Thymus (tissue), 11 donors: ENCODE measurements at regions not wholly inside any gene's neighbourhood (a gene's known extent, or its start where the extent isn't known, plus 50 kb on each side); places are given as distances from the start of the nearest gene placed in this dataset.

Experiments
- DNase-seq, 9 donors: peaks; one replicate each; pipeline ENCODE4 v3.0.0-alpha.2; 2013; ENCODE audit warnings: low spot score in 9 of 9, low read depth in 6 of 9, missing footprints in 1 of 9
- H3K27ac ChIP-seq, 2 donors: one replicate each; pipeline ENCODE4 v1.5.1; 2013; ENCODE audit warnings: control low read depth in 1 of 2, low read depth in 1 of 2, low read length in 1 of 2, mild to moderate bottlenecking in 1 of 2, moderate library complexity in 1 of 2
- H3K27me3 ChIP-seq, 2 donors: one replicate each; pipeline ENCODE4 v1.5.1; 2013; ENCODE audit warnings: low read length in 1 of 2; ENCODE audit not compliant: control insufficient read depth in 2 of 2, insufficient read depth in 1 of 2
- H3K36me3 ChIP-seq, 2 donors: one replicate each; pipeline ENCODE4 v1.5.1; 2013; ENCODE audit warnings: low read length in 1 of 2, mild to moderate bottlenecking in 1 of 2, moderate library complexity in 1 of 2; ENCODE audit not compliant: control insufficient read depth in 2 of 2, insufficient read depth in 2 of 2
- H3K4me1 ChIP-seq, 2 donors: one replicate each; pipeline ENCODE4 v1.5.1; 2013; ENCODE audit warnings: low read length in 2 of 2; ENCODE audit not compliant: control insufficient read depth in 2 of 2, insufficient read depth in 2 of 2
- H3K4me3 ChIP-seq, 2 donors: one replicate each; pipeline ENCODE4 v1.5.1; 2013; ENCODE audit warnings: low read length in 2 of 2, control low read depth in 1 of 2, mild to moderate bottlenecking in 1 of 2
- H3K9me3 ChIP-seq, 2 donors: one replicate each; pipeline ENCODE4 v1.5.1; 2013; ENCODE audit warnings: low read length in 1 of 2, mild to moderate bottlenecking in 1 of 2; ENCODE audit not compliant: control insufficient read depth in 2 of 2, insufficient read depth in 1 of 2
- WGBS: extraction: QIAGEN DNeasy Blood & Tissue Kit; methylation state at CpG from one replicate; pipeline ENCODE4 v1.1.7; 2013; 5-methylcytosine and 5-hydroxymethylcytosine counted together
- donor health status: healthy.

- Histone ChIP-seq H3K9me3 (no peaks in the 10 kb centered on the region), H3K36me3 (no peaks in the 10 kb centered on the region), H3K27me3 (no peaks in the 10 kb centered on the region), H3K27ac (peak overlapping the region in 1 of 2 donors; percentile 52), H3K4me3 (no peak overlapping the region), H3K4me1 (peaks cover 7 to 33% of the 10 kb centered on the region in 2 donors)
- DNase-seq, result peak in 2 of 9 donors; percentile 23 to 38
- WGBS, result 68% methylated on average over 7 of the region's 7 CpGs
These were observed 58.6 kb upstream of the CAB39 start for GRCh38 chr2:230654057-230654456.

- Histone ChIP-seq H3K36me3 (no peaks in the 10 kb centered on the region), H3K9me3 (no peaks in the 10 kb centered on the region), H3K4me1 (peaks cover 31 to 66% of the 10 kb centered on the region in 2 donors), H3K27me3 (no peaks in the 10 kb centered on the region), H3K4me3 (no peak overlapping the region), H3K27ac (no peak overlapping the region)
- no peak for DNase-seq
- WGBS, result 98% methylated on average over 12 of the region's 12 CpGs
These were observed 55.2 kb upstream of the CAB39 start for GRCh38 chr2:230657462-230657861.

GRCh38 chr2:230657906-230658305 is 54.7 kb upstream of the CAB39 start:
- H3K4me3 ChIP-seq, result no peak overlapping the region
- no peaks in the 10 kb centered on the region for H3K36me3 ChIP-seq
- no peaks in the 10 kb centered on the region for H3K9me3 ChIP-seq
- no peaks in the 10 kb centered on the region for H3K27me3 ChIP-seq
- H3K27ac ChIP-seq, result no peak overlapping the region
- no peak for DNase-seq
- peaks cover 32 to 71% of the 10 kb centered on the region in 2 donors for H3K4me1 ChIP-seq
- WGBS, result 96% methylated on average over 10 of the region's 10 CpGs

- DNase-seq, result no peak
- Histone ChIP-seq H3K36me3 (no peaks in the 10 kb centered on the region), H3K27ac (peak overlapping the region; percentile 74 to 84), H3K27me3 (no peaks in the 10 kb centered on the region), H3K4me1 (peaks cover 32 to 77% of the 10 kb centered on the region in 2 donors), H3K9me3 (no peaks in the 10 kb centered on the region), H3K4me3 (no peak overlapping the region)
- 97% methylated on average over 1 of the region's 1 CpG for WGBS
These were observed 54.1 kb upstream of the CAB39 start for GRCh38 chr2:230658577-230658876.

- H3K36me3 ChIP-seq, result no peaks in the 10 kb centered on the region
- 28% methylated on average over 11 of the region's 11 CpGs for WGBS
- H3K27me3 ChIP-seq, result no peaks in the 10 kb centered on the region
- H3K4me3 ChIP-seq, result no peak overlapping the region
- H3K9me3 ChIP-seq, result no peaks in the 10 kb centered on the region
- peak in 6 of 9 donors; percentile 42 to 81 (median 54) for DNase-seq
- peak overlapping the region; percentile 79 to 84 for H3K27ac ChIP-seq
- H3K4me1 ChIP-seq, result peaks cover 30 to 77% of the 10 kb centered on the region in 2 donors
These were observed 53.6 kb upstream of the CAB39 start for GRCh38 chr2:230658877-230659652.

- H3K4me1 ChIP-seq, result peaks cover 33 to 84% of the 10 kb centered on the region in 2 donors
- 29% methylated on average over 15 of the region's 15 CpGs for WGBS
- no peaks in the 10 kb centered on the region for H3K36me3 ChIP-seq
- no peaks in the 10 kb centered on the region for H3K27me3 ChIP-seq
- peak overlapping the region; percentile 56 to 84 for H3K27ac ChIP-seq
- no peaks in the 10 kb centered on the region for H3K9me3 ChIP-seq
- no peak overlapping the region for H3K4me3 ChIP-seq
- DNase-seq, result peak in 4 of 9 donors; percentile 42 to 72 (median 54)
These were observed 52.2 kb upstream of the CAB39 start for GRCh38 chr2:230660294-230661060.

GRCh38 chr2:230661072-230661957 is 51.3 kb upstream of the CAB39 start:
- Histone ChIP-seq H3K4me3 (no peak overlapping the region), H3K4me1 (peaks cover 33 to 90% of the 10 kb centered on the region in 2 donors), H3K27ac (peak overlapping the region; percentile 55 to 75), H3K27me3 (no peaks in the 10 kb centered on the region), H3K9me3 (no peaks in the 10 kb centered on the region), H3K36me3 (no peaks in the 10 kb centered on the region)
- peak in 3 of 9 donors; percentile 54 to 77 (median 56) for DNase-seq
- WGBS, result 45% methylated on average over 8 of the region's 8 CpGs
